ENCODE measurements at regions not wholly inside any gene's neighbourhood (a gene's known extent, or its start where the extent isn't known, plus 50 kb on each side); places are given as distances from the start of the nearest gene placed in this dataset.
"Not testable (repeated sequence)": the region's sequence is repeated elsewhere in the genome, so short reads cannot be mapped to it uniquely, and the experiment has no call there.

DNA sequence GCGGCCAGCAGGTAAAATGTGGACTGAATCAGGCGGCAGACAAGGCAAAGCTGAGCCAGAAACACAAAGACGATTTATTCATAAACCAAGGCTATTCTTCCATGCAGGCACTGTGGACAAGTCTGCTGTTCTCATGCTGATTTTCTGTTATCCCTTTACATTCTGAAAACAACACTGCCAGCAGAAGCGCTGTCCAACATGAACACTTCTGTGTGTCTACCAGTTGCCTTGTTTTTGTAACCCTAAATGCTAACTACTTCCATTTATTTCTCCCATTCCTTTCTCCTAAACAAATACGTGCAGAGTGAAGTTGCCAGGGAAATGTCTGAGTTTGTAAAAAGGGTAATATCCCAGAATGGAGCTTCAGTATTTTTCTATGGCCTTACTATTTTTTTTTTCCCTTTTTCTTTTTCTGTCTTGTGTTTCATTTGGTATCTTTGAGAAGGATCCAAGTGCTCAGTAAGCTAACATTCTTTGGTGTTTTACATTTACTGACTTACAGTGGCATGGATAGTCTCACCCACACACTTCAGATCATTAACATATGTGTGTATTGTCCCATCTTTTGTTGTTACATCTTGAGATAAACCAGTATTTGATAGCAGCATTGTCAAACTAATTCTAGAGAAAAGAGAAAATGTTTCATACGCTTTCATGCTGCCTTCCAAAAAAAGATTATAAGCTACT lies 1308.9 kb upstream of the MAP3K7 start:
- FAIRE-seq (no peak), DNase-seq (ENCODE audit: extremely low spot score, insufficient read length, low read depth) (no peak)

GRCh38 chr6:91886183-91886795 lies 1299.4 kb upstream of the MAP3K7 start:
- FAIRE-seq (no peak), DNase-seq (ENCODE audit: extremely low spot score, insufficient read length, low read depth) (no peak)

- DNase-seq (ENCODE audit: extremely low spot score, insufficient read length, low read depth); FAIRE-seq: not testable (repeated sequence)
Observed at GRCh38 chr6:91881791-91882190, 1294.9 kb upstream of the MAP3K7 start.

DNA sequence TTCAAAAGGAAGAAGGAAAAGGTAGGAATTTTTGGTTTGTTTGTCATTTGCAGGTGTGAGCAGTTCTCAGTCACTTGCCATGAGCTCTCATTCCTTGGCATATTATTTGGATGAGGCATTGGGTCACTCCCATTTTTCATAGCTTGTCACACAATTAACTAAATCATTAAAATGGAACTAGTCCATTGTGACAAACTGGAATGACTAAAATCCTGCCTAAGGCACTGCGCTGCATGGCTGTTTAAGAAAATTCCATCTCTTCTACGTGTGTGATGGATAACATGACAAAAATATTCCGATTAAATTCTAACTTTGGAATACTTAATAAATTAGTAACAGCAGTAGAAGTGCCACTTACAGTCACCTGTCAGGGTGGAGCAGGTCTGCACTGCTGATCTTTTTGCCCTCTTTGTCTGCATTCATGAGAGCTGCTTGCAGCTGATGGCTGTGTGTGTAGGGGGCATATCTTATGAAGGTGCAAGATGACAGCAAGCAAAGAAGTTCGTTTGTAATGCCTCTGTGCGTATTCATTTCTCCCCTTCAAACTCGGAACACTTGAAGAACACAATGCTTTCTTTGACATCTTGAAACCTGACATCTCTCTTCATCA lies 1292.6 kb upstream of the MAP3K7 start:
- no peak for FAIRE-seq
- no peak for DNase-seq (ENCODE audit: extremely low spot score, insufficient read length, low read depth)

DNA sequence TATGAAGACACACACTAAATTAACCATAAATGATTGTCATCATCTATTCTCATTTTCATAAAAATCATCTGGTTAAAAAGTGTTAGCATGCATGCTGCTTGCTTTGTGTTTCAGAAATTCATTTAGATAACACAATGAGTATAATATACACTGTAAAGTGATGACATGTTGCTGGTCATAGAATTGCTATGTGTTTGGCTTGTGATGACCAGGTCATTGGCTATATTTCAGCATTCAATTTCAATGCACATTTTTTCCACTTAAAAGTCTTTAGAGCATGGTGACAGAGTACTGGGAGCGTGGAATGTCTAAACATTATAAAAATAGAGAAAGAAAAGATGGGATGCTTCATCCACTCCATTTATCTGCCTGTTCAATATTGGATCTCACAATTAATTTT lies 1291.1 kb upstream of the MAP3K7 start:
- FAIRE-seq (no peak), DNase-seq (ENCODE audit: extremely low spot score, insufficient read length, low read depth) (no peak)

DNA sequence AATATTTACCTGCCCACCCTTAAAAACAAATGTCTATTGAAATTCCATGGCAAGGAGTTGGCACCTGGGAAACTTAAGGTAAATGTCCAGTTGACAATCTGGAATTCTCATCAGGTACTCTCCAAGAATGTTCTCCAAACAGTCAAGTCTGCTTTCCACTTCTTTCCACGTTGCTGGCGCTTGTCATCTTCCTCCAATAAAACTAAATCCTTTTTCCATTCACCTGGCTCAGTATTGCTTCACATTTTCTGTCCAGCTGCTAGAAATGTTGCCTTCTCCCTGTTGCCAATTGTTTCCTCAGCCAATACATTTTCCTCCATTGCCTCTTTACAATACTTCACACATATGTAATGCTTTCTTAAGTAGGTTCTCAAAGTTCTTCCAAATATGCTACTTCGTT lies 1288.1 kb upstream of the MAP3K7 start:
- FAIRE-seq (no peak), DNase-seq (ENCODE audit: extremely low spot score, insufficient read length, low read depth) (no peak)

- DNase-seq (ENCODE audit: extremely low spot score, insufficient read length, low read depth) (no peak), FAIRE-seq (no peak)
Observed at GRCh38 chr6:91868539-91869202, 1281.8 kb upstream of the MAP3K7 start.

DNA sequence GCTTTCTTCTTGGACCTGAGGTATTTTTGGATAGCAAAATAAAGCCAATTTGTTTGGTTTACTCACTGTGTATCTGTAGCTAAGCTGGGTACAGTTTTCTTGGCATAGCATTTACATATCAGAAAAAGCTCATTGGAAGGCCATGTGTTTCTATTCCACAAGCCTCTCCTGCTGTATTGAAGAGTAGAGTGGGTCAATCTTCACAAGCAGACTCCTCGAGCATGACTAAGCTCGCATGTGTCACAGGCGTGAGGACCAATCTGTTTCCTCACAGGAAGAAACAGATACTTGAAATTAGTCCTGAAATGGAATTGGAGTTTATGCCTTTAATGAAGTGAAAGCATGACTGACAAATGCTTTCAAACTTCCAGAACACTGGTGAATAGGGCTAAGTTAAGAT lies 1279.0 kb upstream of the MAP3K7 start:
- FAIRE-seq, result no peak
- DNase-seq (ENCODE audit: extremely low spot score, insufficient read length, low read depth), result no peak

DNA sequence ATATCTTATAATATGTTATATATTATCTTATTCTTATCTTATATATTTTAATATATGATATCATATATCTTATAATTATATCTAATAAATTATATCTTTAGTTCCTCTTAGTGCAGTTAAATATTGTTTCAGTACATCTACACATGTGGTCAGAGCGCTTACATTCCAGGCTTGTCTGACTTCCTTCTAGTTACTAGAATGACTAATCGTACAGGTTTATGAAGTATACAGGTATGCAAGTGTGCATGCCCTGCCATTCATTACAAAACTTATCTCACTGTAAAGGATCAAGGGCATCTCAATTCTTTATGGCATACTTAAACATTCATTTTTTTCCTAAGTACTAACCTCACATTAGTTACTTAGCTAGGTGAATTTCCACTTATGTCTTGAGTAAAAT lies 1278.0 kb upstream of the MAP3K7 start:
- DNase-seq (ENCODE audit: extremely low spot score, insufficient read length, low read depth), result no peak
- FAIRE-seq, result no peak

DNA sequence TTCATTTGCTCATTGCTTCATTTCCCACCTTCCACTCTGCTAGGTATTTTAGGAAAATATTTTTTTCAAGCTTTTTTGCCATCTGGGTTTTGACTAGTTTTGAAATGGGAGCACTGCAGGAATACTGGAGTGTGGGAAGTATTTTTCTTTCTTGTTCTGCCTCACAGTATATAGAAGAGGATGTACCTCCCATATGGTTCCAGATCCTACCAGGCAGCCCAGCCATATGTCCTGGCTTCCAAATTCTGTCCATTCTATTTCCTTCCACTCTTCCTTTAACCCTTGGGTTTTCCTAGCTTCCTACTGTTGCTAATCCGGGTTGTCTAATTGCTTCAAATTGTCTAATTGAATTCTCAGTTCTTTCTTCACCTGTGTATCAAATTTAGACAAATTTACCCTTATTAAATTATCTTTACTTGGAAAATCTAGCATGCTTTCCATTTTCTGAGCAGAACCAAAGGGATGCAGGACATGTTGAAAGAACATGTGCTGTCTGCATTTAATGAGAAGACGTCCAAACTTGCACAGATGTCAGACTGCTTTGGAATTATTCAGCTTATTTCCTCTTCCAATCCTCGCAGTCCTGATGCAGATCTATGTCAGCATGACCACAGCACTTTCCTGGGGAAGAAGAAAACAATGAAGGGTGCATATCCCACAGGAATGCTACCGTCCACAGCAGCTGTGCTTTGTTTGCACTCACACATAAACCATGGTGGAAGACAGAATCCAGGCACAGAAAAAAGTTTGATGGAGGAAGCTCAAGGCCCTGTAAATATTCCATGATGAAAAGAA lies 1273.9 kb upstream of the MAP3K7 start:
- no peak for FAIRE-seq
- no peak for DNase-seq (ENCODE audit: extremely low spot score, insufficient read length, low read depth)

DNA sequence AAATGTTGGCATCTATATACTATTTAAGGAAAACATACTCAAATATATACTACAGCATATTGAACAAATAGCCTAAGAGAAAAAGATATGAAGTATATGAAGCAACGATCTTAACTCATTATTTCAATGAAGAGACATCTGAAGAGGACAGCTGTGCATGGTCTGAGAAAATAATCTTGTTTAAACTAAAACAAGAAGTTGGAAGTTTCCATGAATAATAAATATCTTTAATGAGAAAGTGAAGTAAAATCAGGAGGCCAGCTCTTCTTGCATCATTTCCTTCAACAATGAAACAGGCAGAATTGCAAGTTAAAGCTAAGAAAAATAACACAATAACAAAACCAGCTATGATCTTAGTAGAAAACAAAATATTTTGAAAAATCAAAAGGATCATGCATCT lies 1265.4 kb upstream of the MAP3K7 start:
- no peak for DNase-seq (ENCODE audit: extremely low spot score, insufficient read length, low read depth)

DNA sequence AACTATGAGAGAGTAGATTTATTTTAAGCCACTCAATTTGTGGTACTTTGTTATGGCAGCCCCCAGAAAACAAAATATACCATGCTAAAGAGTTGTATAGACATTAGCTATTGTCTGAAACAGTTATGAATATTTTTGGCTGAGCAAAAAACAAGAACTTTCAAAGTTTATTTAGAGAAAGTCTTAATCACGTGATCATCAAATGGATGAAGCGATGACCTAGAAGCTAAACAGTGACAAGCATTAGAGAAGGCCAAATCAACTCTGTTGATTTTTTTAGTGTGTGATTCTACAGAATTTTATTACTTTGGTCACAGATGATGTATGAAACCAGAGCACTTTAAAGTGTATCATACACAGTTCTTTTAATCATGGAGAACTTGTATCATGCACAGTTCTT lies 1247.9 kb upstream of the MAP3K7 start:
- no peak for FAIRE-seq
- no peak for DNase-seq (ENCODE audit: extremely low spot score, insufficient read length, low read depth)

More for the DNA sequence above, 1265.4 kb upstream of the MAP3K7 start:
- no peak for FAIRE-seq

DNA sequence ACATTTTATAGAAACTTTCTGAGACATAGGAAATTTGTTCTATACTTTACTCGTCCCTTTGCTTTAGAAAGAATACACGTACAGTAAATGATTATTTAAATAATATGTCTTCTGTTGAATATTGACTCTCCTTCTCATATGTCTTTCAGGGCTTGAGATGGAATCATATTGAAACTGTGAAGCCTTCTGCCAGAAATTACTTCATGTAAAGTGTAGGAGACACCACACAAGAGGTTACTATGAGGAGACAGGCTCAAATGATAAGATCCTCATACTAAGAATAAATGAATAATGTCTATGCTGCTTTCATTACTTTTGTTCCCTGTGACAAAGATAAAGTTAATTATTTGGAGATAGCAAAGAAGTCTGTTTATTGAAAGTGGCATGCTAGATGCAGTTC lies 1240.3 kb upstream of the MAP3K7 start:
- DNase-seq (ENCODE audit: extremely low spot score, insufficient read length, low read depth) (no peak), FAIRE-seq (no peak)

GRCh38 chr6:91826128-91826527 lies 1239.3 kb upstream of the MAP3K7 start:
- no peak for DNase-seq (ENCODE audit: extremely low spot score, insufficient read length, low read depth)
- FAIRE-seq, result no peak

DNA sequence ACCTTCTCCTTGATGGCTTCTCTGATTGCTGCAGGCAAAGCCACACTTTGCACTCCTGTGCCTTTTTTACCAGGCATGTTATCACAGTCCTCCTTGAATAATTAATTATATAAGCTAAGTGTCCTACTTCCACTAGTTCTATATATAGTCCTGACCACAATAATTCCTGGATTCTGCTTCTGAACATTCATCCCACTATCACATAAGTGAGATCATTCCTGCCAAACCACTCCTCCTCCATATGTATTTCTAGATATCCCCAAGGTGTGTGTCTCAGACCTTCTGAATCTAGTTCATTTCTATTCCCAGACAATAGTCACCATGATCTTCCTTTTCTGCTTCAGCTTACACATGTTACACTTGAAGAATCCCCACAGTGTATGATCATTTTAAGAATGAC lies 1237.5 kb upstream of the MAP3K7 start:
- DNase-seq (ENCODE audit: extremely low spot score, insufficient read length, low read depth) (no peak), FAIRE-seq (no peak)

DNA sequence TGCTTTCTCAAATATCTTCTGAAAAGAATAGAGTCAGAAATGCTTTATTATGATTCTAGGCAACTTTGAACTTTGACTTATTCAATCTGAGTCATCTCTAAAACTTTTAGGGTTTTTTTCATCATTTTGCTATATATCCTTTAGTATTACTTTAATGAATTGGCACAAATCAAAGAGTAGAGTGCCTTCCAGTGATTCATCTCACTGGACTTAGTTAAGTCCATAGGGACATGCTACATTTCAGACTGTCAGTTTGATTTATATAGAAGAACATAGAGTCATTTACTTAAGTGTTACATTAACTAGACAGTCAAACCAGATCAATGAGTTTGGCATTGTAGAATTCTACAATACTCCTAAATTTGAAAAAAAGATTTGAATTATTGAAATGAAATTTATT lies 1235.7 kb upstream of the MAP3K7 start:
- no peak for DNase-seq (ENCODE audit: extremely low spot score, insufficient read length, low read depth)
- FAIRE-seq, result no peak

DNA sequence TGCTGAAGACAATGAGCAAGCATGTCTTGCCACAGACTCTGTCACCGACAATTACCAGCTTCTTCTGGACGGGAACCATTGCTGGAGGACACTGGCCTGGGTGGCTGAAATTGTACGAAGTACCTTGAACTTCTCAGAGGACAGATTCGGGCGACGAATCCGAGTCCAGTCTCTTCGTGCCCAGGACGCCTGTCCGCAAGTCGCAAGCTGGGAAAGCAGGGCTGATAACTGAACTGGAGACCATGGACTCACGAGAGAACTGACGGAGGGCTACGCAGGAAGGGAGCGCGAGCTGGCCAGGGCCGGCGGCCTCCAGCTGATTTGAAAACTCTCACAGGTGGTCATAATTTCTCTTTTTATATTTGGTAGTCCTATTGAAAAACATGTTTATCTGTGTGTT lies 1229.5 kb upstream of the MAP3K7 start:
- DNase-seq (ENCODE audit: extremely low spot score, insufficient read length, low read depth) (no peak), FAIRE-seq (no peak)

- no peak for FAIRE-seq
- no peak for DNase-seq (ENCODE audit: extremely low spot score, insufficient read length, low read depth)
Observed at GRCh38 chr6:91813641-91814040, 1226.8 kb upstream of the MAP3K7 start.

DNA sequence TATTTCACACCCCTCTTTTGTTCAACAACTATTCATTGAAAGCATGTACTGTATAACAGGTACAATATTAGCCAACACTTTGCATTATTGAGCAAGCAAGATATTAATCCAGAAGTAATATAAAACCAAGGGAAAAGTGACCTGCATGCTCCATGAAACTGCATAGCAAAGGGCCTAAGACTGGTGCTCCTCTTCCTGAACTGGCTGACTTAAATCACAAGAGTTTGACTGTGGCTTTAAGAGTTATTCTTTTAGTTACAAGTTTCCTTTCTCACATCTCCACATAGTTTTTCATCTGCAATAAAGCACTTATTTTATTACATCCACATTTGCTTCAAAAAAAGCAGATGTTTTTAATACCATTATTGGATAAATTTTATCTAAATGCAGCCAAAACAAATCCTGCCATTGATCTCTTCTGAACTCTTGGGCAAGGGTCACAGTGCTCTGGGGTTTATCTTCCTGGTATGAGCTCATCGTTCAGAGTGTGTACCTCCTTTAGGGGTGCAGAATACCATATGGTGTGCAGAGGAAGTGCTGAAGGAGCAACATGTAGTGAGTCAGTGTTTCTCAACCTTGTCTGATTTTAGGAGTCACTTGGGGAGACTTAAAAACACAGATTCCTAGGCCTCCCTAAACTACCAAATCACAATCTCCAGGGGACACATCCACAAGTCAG lies 1225.9 kb upstream of the MAP3K7 start:
- FAIRE-seq, result no peak

GRCh38 chr6:91804981-91805380 lies 1218.1 kb upstream of the MAP3K7 start:
- FAIRE-seq, result no peak
- no peak for DNase-seq (ENCODE audit: extremely low spot score, insufficient read length, low read depth)

More for the DNA sequence above, 1225.9 kb upstream of the MAP3K7 start:
- no peak for DNase-seq (ENCODE audit: extremely low spot score, insufficient read length, low read depth)

Measured in GM18507 (cell line).